Right renal pelvis (tissue), 4 donors: ENCODE measurements at regions not wholly inside any gene's neighbourhood (a gene's known extent, or its start where the extent isn't known, plus 50 kb on each side); places are given as distances from the start of the nearest gene placed in this dataset.

ENCODE experiments used
- DNase-seq, 4 donors: peaks; one replicate each; pipeline ENCODE4 v3.0.0-alpha.2; 2013; ENCODE audit warnings: low read depth in 4 of 4, low spot score in 3 of 4, missing footprints in 1 of 4

GRCh38 chr16:86207350-86207749 is 303.0 kb upstream of the FOXF1 start:
- DNase-seq = no peak

- DNase-seq = no peak
These were observed 301.1 kb upstream of the FOXF1 start for GRCh38 chr16:86209202-86209601.

- DNase-seq = no peak
These were observed 299.7 kb upstream of the FOXF1 start for GRCh38 chr16:86210403-86211193.

GRCh38 chr16:86211265-86211664 is 299.1 kb upstream of the FOXF1 start:
- DNase-seq = no peak

- DNase-seq = no peak
These were observed 298.5 kb upstream of the FOXF1 start for GRCh38 chr16:86211800-86212199.

GRCh38 chr16:86212706-86213436 is 297.5 kb upstream of the FOXF1 start:
- DNase-seq = no peak

GRCh38 chr16:86213437-86214205 is 296.7 kb upstream of the FOXF1 start:
- DNase-seq = no peak

GRCh38 chr16:86214326-86215232 is 295.7 kb upstream of the FOXF1 start:
- DNase-seq = no peak

- DNase-seq = no peak
These were observed 294.9 kb upstream of the FOXF1 start for GRCh38 chr16:86215233-86215978.

- no peak for DNase-seq
These were observed 294.2 kb upstream of the FOXF1 start for GRCh38 chr16:86215979-86216585.

- DNase-seq = no peak
These were observed 293.7 kb upstream of the FOXF1 start for GRCh38 chr16:86216591-86216990.

GRCh38 chr16:86217001-86217890 is 293.1 kb upstream of the FOXF1 start:
- no peak for DNase-seq

GRCh38 chr16:86217891-86218270 is 292.4 kb upstream of the FOXF1 start:
- no peak for DNase-seq

GRCh38 chr16:86218479-86219170 is 291.7 kb upstream of the FOXF1 start:
- DNase-seq = no peak

- DNase-seq = no peak
These were observed 290.5 kb upstream of the FOXF1 start for GRCh38 chr16:86219655-86220445.

- no peak for DNase-seq
These were observed 289.8 kb upstream of the FOXF1 start for GRCh38 chr16:86220561-86220960.

- DNase-seq = no peak
These were observed 289.2 kb upstream of the FOXF1 start for GRCh38 chr16:86221085-86221484.
